ENCODE measurements at regions not wholly inside any gene's neighbourhood (a gene's known extent, or its start where the extent isn't known, plus 50 kb on each side); places are given as distances from the start of the nearest gene placed in this dataset.

DNA sequence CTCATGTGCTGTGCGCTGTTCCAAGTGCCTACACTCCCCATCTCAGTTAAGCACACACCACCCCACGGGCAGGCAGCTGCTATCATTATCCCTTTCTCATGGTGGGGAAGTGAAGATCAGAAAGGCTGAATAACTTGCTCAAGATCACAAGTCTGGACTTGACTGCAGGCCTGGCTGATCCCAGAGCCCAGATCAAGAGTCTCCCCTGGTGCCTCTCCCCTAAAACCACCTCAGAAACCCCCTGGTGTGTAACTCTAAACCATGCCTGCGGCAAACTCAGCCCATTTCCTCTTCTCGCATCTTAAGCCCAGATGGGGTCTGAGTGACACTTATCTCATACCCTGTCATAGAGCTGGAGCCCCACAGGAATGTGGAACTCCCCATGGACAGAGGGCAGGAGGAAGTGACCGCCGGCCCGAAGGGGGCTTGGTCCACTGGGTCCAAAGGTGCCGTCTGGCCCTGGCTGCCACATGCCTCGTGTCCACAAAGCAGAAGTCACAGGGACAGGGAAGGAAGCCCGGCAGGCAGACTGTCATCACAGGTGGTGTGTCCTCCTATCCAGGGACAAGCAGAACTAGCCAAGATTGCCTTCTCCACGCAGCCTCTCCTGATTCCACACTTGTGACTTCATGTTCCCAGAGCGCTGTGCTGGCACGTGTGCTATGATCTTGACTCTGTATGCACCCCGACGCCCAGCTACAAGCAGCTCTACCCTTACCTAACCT is 92.1 kb downstream of the SYF2 start (continued):
- TF ChIP-seq TFE3 (CRISPR knock-in tag; IDR thresholded peaks at IDR 0.05) (peak; percentile 61; the same call in 1 of the 2 replicates), HNF1A (IDR thresholded peaks at IDR 0.05; ENCODE audit: low read depth) (no peak), HNF1A (CRISPR knock-in tag; IDR thresholded peaks at IDR 0.05; ENCODE audit: borderline replicate concordance) (0 out of 2 replicates have a peak, but pooled peaks have one; percentile 26), ZNF12 (CRISPR knock-in tag; IDR thresholded peaks at IDR 0.05) (no peak), ZSCAN31 (CRISPR knock-in tag; IDR thresholded peaks at IDR 0.05; ENCODE audit: low read depth) (no peak; the same call in 1 of the 2 replicates), ZNF367 (CRISPR knock-in tag; IDR thresholded peaks at IDR 0.05; ENCODE audit: borderline replicate concordance) (no peak), SP140L (CRISPR knock-in tag; IDR thresholded peaks at IDR 0.05; ENCODE audit: borderline replicate concordance) (no peak), ZBTB7B (CRISPR knock-in tag; IDR thresholded peaks at IDR 0.05) (peak; percentile 90), YEATS2 (CRISPR knock-in tag; IDR thresholded peaks at IDR 0.05; ENCODE audit: borderline replicate concordance) (peak; percentile 50; the same call in 1 of the 2 replicates), AHR (CRISPR knock-in tag; IDR thresholded peaks at IDR 0.05) (no peak), RXRA (CRISPR knock-in tag; IDR thresholded peaks at IDR 0.05) (peak; percentile 73), SPEN (CRISPR knock-in tag; IDR thresholded peaks at IDR 0.05; ENCODE audit: low read depth) (peak; percentile 40; the same call in 1 of the 2 replicates), KDM5B (CRISPR knock-in tag; IDR thresholded peaks at IDR 0.05; ENCODE audit: borderline replicate concordance) (peak; percentile 90), HMG20B (CRISPR knock-in tag; conservative IDR thresholded peaks at IDR 0.05) (no peak), ZNF552 (CRISPR knock-in tag; IDR thresholded peaks at IDR 0.05; ENCODE audit: borderline replicate concordance) (peak; percentile 77; the same call in 1 of the 2 replicates)
- TF ChIP-seq, protein P1, sequence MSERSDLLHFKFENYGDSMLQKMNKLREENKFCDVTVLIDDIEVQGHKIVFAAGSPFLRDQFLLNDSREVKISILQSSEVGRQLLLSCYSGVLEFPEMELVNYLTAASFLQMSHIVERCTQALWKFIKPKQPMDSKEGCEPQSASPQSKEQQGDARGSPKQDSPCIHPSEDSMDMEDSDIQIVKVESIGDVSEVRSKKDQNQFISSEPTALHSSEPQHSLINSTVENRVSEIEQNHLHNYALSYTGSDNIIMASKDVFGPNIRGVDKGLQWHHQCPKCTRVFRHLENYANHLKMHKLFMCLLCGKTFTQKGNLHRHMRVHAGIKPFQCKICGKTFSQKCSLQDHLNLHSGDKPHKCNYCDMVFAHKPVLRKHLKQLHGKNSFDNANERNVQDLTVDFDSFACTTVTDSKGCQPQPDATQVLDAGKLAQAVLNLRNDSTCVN (CRISPR knock-in tag; IDR thresholded peaks at IDR 0.05; ENCODE audit: borderline replicate concordance), result peak; percentile 58; the same call in 1 of the 2 replicates
- TF ChIP-seq, protein P2, sequence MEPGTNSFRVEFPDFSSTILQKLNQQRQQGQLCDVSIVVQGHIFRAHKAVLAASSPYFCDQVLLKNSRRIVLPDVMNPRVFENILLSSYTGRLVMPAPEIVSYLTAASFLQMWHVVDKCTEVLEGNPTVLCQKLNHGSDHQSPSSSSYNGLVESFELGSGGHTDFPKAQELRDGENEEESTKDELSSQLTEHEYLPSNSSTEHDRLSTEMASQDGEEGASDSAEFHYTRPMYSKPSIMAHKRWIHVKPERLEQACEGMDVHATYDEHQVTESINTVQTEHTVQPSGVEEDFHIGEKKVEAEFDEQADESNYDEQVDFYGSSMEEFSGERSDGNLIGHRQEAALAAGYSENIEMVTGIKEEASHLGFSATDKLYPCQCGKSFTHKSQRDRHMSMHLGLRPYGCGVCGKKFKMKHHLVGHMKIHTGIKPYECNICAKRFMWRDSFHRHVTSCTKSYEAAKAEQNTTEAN (CRISPR knock-in tag; conservative IDR thresholded peaks at IDR 0.05), result 0 out of 2 replicates have a peak, but pooled peaks have one; percentile 49
- TF ChIP-seq, protein P3, sequence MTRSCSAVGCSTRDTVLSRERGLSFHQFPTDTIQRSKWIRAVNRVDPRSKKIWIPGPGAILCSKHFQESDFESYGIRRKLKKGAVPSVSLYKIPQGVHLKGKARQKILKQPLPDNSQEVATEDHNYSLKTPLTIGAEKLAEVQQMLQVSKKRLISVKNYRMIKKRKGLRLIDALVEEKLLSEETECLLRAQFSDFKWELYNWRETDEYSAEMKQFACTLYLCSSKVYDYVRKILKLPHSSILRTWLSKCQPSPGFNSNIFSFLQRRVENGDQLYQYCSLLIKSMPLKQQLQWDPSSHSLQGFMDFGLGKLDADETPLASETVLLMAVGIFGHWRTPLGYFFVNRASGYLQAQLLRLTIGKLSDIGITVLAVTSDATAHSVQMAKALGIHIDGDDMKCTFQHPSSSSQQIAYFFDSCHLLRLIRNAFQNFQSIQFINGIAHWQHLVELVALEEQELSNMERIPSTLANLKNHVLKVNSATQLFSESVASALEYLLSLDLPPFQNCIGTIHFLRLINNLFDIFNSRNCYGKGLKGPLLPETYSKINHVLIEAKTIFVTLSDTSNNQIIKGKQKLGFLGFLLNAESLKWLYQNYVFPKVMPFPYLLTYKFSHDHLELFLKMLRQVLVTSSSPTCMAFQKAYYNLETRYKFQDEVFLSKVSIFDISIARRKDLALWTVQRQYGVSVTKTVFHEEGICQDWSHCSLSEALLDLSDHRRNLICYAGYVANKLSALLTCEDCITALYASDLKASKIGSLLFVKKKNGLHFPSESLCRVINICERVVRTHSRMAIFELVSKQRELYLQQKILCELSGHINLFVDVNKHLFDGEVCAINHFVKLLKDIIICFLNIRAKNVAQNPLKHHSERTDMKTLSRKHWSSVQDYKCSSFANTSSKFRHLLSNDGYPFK (CRISPR knock-in tag; IDR thresholded peaks at IDR 0.05; ENCODE audit: borderline replicate concordance), result peak; percentile 44; the same call in 1 of the 2 replicates

Measured in HepG2 (cell line).